ENCODE measurements at regions not wholly inside any gene's neighbourhood (a gene's known extent, or its start where the extent isn't known, plus 50 kb on each side); places are given as distances from the start of the nearest gene placed in this dataset.

GRCh38 chr3:154926721-154927120, 153.4 kb upstream of the MME start:
- Histone ChIP-seq H3K4me3 (ENCODE audit: low read length in 2 of 2) (no peak overlapping the region), H4K91ac (ENCODE audit: low read depth, low read length, poor library complexity) (no peak overlapping the region)

GRCh38 chr3:154921351-154921750, 158.8 kb upstream of the MME start:
- WGBS, 2 donors (ENCODE audit: extremely low coverage in 2 of 2, insufficient read length in 2 of 2, insufficient replicate concordance in 1 of 2): no CpG with 5 or more reads among the region's 2 CpGs

More at GRCh38 chr3:154926721-154927120, 153.4 kb upstream of the MME start:
- no peak overlapping the region for H2AFZ ChIP-seq (ENCODE audit: low read length)
- H3K18ac ChIP-seq (ENCODE audit: low read length): no peak overlapping the region
- no peaks in the 10 kb centered on the region for H3K4me1 ChIP-seq (ENCODE audit: control insufficient read depth in 2 of 2, insufficient read depth in 1 of 2, low read depth in 1 of 2, low read length in 2 of 2)
- H3K27me3 ChIP-seq (ENCODE audit: control insufficient read depth in 3 of 3, insufficient read depth in 3 of 3, low read depth in 1 of 3, low read length in 3 of 3): no peaks in the 10 kb centered on the region
- no peak overlapping the region for H3K4ac ChIP-seq (ENCODE audit: low read length)
- H2BK5ac ChIP-seq (ENCODE audit: low read length): no peak overlapping the region
- no peak overlapping the region for H3K4me2 ChIP-seq (ENCODE audit: insufficient read depth, low read length, poor library complexity, severe bottlenecking)
- H3K9me3 ChIP-seq (replicated peaks in 1 of 2; ENCODE audit: control insufficient read depth in 2 of 2, insufficient read depth in 1 of 2, low read depth in 1 of 2, low read length in 2 of 2): no peaks in the 10 kb centered on the region
- no peaks in the 10 kb centered on the region for H3K36me3 ChIP-seq (replicated peaks in 1 of 2; ENCODE audit: control insufficient read depth in 2 of 2, insufficient read depth in 2 of 2, low read length in 2 of 2)
- H2BK12ac ChIP-seq (ENCODE audit: low read length): no peak overlapping the region
- no peak overlapping the region for H2AK5ac ChIP-seq (ENCODE audit: low read depth, low read length)
- no peak for DNase-seq (ENCODE audit: low spot score)
- no peak overlapping the region for H4K8ac ChIP-seq (ENCODE audit: low read depth, low read length)
- no peak overlapping the region for H3K14ac ChIP-seq (ENCODE audit: low read length)
- H3K9ac ChIP-seq (ENCODE audit: low read depth, low read length, poor library complexity): no peak overlapping the region
- H3K79me1 ChIP-seq (ENCODE audit: low read depth, low read length): no peaks in the 10 kb centered on the region
- no peak overlapping the region for H2BK15ac ChIP-seq (ENCODE audit: low read length)
- WGBS, 2 donors (ENCODE audit: extremely low coverage in 2 of 2, insufficient read length in 2 of 2, insufficient replicate concordance in 1 of 2): no CpG with 5 or more reads among the region's 1 CpG
- H3K23ac ChIP-seq (ENCODE audit: low read depth, low read length, poor library complexity): no peak overlapping the region
- H3K27ac ChIP-seq (replicated peaks; ENCODE audit: low read length): no peak overlapping the region
- H2BK120ac ChIP-seq (ENCODE audit: low read depth, low read length): no peak overlapping the region

GRCh38 chr3:154919226-154919625, 160.9 kb upstream of the MME start:
- no peak overlapping the region for H3K18ac ChIP-seq (ENCODE audit: low read length)
- no peaks in the 10 kb centered on the region for H3K79me1 ChIP-seq (ENCODE audit: low read depth, low read length)
- H3K4me3 ChIP-seq (ENCODE audit: low read length in 2 of 2): no peak overlapping the region
- no peak overlapping the region for H2BK15ac ChIP-seq (ENCODE audit: low read length)
- H2BK5ac ChIP-seq (ENCODE audit: low read length): no peak overlapping the region
- H4K8ac ChIP-seq (ENCODE audit: low read depth, low read length): no peak overlapping the region
- H3K4me2 ChIP-seq (ENCODE audit: insufficient read depth, low read length, poor library complexity, severe bottlenecking): no peak overlapping the region
- H2AK5ac ChIP-seq (ENCODE audit: low read depth, low read length): no peak overlapping the region
- H3K14ac ChIP-seq (ENCODE audit: low read length): no peak overlapping the region
- no peaks in the 10 kb centered on the region for H3K4me1 ChIP-seq (ENCODE audit: control insufficient read depth in 2 of 2, insufficient read depth in 1 of 2, low read depth in 1 of 2, low read length in 2 of 2)
- WGBS, 2 donors (ENCODE audit: extremely low coverage in 2 of 2, insufficient read length in 2 of 2, insufficient replicate concordance in 1 of 2): no CpG with 5 or more reads among the region's 1 CpG
- H3K9me3 ChIP-seq (replicated peaks in 1 of 2; ENCODE audit: control insufficient read depth in 2 of 2, insufficient read depth in 1 of 2, low read depth in 1 of 2, low read length in 2 of 2): peaks cover 0 to 2% of the 10 kb centered on the region in 2 donors
- no peaks in the 10 kb centered on the region for H3K36me3 ChIP-seq (replicated peaks in 1 of 2; ENCODE audit: control insufficient read depth in 2 of 2, insufficient read depth in 2 of 2, low read length in 2 of 2)
- H3K27me3 ChIP-seq (ENCODE audit: control insufficient read depth in 3 of 3, insufficient read depth in 3 of 3, low read depth in 1 of 3, low read length in 3 of 3): no peaks in the 10 kb centered on the region
- H3K23ac ChIP-seq (ENCODE audit: low read depth, low read length, poor library complexity): no peak overlapping the region
- no peak overlapping the region for H4K91ac ChIP-seq (ENCODE audit: low read depth, low read length, poor library complexity)
- H3K4ac ChIP-seq (ENCODE audit: low read length): no peak overlapping the region
- no peak for DNase-seq (ENCODE audit: low spot score)
- H2BK120ac ChIP-seq (ENCODE audit: low read depth, low read length): no peak overlapping the region
- H3K27ac ChIP-seq (replicated peaks; ENCODE audit: low read length): no peak overlapping the region
- no peak overlapping the region for H3K9ac ChIP-seq (ENCODE audit: low read depth, low read length, poor library complexity)
- H2AFZ ChIP-seq (ENCODE audit: low read length): no peak overlapping the region
- no peak overlapping the region for H2BK12ac ChIP-seq (ENCODE audit: low read length)

More at GRCh38 chr3:154921351-154921750, 158.8 kb upstream of the MME start:
- Histone ChIP-seq H2AK5ac (ENCODE audit: low read depth, low read length) (no peak overlapping the region), H4K8ac (ENCODE audit: low read depth, low read length) (no peak overlapping the region), H3K4me2 (ENCODE audit: insufficient read depth, low read length, poor library complexity, severe bottlenecking) (no peak overlapping the region), H2BK5ac (ENCODE audit: low read length) (no peak overlapping the region), H2AFZ (ENCODE audit: low read length) (no peak overlapping the region), H3K4me1 (ENCODE audit: control insufficient read depth in 2 of 2, insufficient read depth in 1 of 2, low read depth in 1 of 2, low read length in 2 of 2) (no peaks in the 10 kb centered on the region), H3K23ac (ENCODE audit: low read depth, low read length, poor library complexity) (no peak overlapping the region), H3K14ac (ENCODE audit: low read length) (no peak overlapping the region), H3K9ac (ENCODE audit: low read depth, low read length, poor library complexity) (no peak overlapping the region), H3K4ac (ENCODE audit: low read length) (no peak overlapping the region), H3K18ac (ENCODE audit: low read length) (no peak overlapping the region), H4K91ac (ENCODE audit: low read depth, low read length, poor library complexity) (no peak overlapping the region), H2BK12ac (ENCODE audit: low read length) (no peak overlapping the region), H3K36me3 (replicated peaks in 1 of 2; ENCODE audit: control insufficient read depth in 2 of 2, insufficient read depth in 2 of 2, low read length in 2 of 2) (no peaks in the 10 kb centered on the region), H2BK15ac (ENCODE audit: low read length) (no peak overlapping the region), H3K27me3 (ENCODE audit: control insufficient read depth in 3 of 3, insufficient read depth in 3 of 3, low read depth in 1 of 3, low read length in 3 of 3) (no peaks in the 10 kb centered on the region), H3K4me3 (ENCODE audit: low read length in 2 of 2) (no peak overlapping the region), H3K27ac (replicated peaks; ENCODE audit: low read length) (no peak overlapping the region), H2BK120ac (ENCODE audit: low read depth, low read length) (no peak overlapping the region), H3K79me1 (ENCODE audit: low read depth, low read length) (no peaks in the 10 kb centered on the region), H3K9me3 (replicated peaks in 1 of 2; ENCODE audit: control insufficient read depth in 2 of 2, insufficient read depth in 1 of 2, low read depth in 1 of 2, low read length in 2 of 2) (peaks cover 0 to 2% of the 10 kb centered on the region in 2 donors)
- no peak for DNase-seq (ENCODE audit: low spot score)

DNA sequence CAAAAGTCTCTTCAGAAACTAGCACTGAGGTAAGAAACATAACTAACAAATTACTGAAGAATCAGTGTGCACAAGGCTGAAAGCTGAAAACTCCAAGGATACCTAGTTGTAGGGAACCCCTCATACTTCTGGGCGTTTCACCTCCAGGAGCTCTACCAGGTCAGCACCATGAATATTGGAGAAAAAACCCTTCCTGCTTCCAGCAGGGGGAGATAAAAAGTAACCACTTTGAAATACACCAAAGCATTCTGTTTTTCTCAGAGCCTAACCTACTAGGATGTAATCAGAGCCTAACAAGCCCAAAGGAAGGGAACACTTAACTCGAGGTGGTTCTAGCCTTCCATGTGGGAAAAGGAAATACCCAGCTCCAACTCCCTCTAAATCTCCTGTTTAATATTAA, 175.8 kb upstream of the MME start:
- Histone ChIP-seq H3K4ac (ENCODE audit: low read length) (no peak overlapping the region), H2BK12ac (ENCODE audit: low read length) (no peak overlapping the region), H3K23ac (ENCODE audit: low read depth, low read length, poor library complexity) (no peak overlapping the region), H3K27me3 (ENCODE audit: control insufficient read depth in 3 of 3, insufficient read depth in 3 of 3, low read depth in 1 of 3, low read length in 3 of 3) (no peaks in the 10 kb centered on the region), H4K8ac (ENCODE audit: low read depth, low read length) (no peak overlapping the region), H3K4me1 (ENCODE audit: control insufficient read depth in 2 of 2, insufficient read depth in 1 of 2, low read depth in 1 of 2, low read length in 2 of 2) (no peaks in the 10 kb centered on the region), H3K4me3 (ENCODE audit: low read length in 2 of 2) (no peak overlapping the region), H3K14ac (ENCODE audit: low read length) (no peak overlapping the region), H3K27ac (replicated peaks; ENCODE audit: low read length) (no peak overlapping the region), H3K18ac (ENCODE audit: low read length) (no peak overlapping the region), H4K91ac (ENCODE audit: low read depth, low read length, poor library complexity) (no peak overlapping the region), H2AFZ (ENCODE audit: low read length) (no peak overlapping the region), H2BK120ac (ENCODE audit: low read depth, low read length) (no peak overlapping the region), H3K9ac (ENCODE audit: low read depth, low read length, poor library complexity) (no peak overlapping the region), H3K79me1 (ENCODE audit: low read depth, low read length) (no peaks in the 10 kb centered on the region), H2AK5ac (ENCODE audit: low read depth, low read length) (no peak overlapping the region), H3K9me3 (replicated peaks in 1 of 2; ENCODE audit: control insufficient read depth in 2 of 2, insufficient read depth in 1 of 2, low read depth in 1 of 2, low read length in 2 of 2) (no peaks in the 10 kb centered on the region), H2BK5ac (ENCODE audit: low read length) (no peak overlapping the region), H3K4me2 (ENCODE audit: insufficient read depth, low read length, poor library complexity, severe bottlenecking) (no peak overlapping the region), H2BK15ac (ENCODE audit: low read length) (no peak overlapping the region), H3K36me3 (replicated peaks in 1 of 2; ENCODE audit: control insufficient read depth in 2 of 2, insufficient read depth in 2 of 2, low read length in 2 of 2) (no peaks in the 10 kb centered on the region)
- WGBS, 2 donors (ENCODE audit: extremely low coverage in 2 of 2, insufficient read length in 2 of 2, insufficient replicate concordance in 1 of 2): no CpG with 5 or more reads among the region's 2 CpGs
- peak; percentile 2 for DNase-seq (ENCODE audit: low spot score)
